ENCODE measurements at regions not wholly inside any gene's neighbourhood (a gene's known extent, or its start where the extent isn't known, plus 50 kb on each side); places are given as distances from the start of the nearest gene placed in this dataset.
"Not testable (repeated sequence)": the region's sequence is repeated elsewhere in the genome, so short reads cannot be mapped to it uniquely, and the experiment has no call there.

DNA sequence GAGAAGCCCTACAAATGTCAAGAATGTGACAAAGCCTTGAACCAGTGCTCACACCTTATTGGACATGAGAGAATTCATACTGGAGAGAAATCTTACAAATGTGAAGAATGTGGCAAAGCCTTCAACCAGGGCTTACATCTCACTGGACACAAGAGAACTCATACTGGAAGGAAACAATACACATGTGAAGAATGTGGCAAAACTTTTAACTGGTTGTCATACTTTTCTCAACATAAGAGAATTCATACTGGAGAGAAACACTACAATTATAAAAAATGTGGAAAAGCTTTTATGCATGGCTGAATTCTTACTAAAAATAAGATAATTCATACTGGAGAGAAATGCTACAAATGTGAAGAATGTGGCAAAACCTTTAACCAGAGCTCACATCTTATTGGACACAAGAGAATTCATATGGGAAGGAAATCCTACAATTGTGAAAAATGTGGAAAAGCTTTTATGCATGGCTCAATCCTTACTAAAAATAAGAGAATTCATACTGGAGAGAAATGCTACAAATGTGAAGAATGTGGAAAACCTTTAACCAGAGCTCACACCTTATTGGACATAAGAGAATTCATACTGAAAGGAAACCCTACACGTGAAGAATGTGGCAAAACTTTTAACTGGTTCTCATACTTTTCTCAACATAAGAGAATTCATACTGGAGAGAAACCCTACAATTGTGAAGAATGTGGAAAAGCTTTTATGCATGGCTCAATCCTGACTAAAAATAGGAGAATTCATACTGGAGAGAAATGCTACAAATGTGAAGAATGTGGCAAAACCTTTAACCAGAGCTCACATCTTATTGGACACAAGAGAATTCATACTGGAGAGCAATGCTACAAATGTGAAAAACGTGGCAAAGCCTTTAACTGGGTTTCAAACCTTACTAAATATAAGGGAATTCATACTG is 350.6 kb upstream of the NUPR2 start:
- not testable (repeated sequence) for DNase-seq (ENCODE audit: low spot score)

DNA sequence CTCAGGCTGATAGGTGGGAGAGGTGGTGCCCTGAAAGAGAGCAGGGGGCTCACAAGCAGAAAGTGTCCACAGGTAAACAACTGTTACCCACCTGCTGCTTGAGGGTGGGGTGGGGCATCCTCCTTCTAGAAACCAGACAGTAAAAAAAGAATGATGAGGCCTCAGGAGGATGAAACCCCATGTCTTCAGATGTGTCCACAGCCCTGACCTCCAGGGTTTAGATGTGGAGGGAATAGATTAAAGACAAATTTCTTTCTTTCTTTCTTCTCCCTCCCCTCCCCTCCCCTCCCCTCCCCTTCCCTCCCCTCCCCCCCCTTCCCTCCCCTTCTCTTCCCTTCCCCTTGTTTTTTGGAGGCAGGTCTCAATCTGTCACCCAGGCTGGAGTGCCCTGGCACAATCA is 333.5 kb upstream of the NUPR2 start:
- DNase-seq (ENCODE audit: low spot score): no peak

DNA sequence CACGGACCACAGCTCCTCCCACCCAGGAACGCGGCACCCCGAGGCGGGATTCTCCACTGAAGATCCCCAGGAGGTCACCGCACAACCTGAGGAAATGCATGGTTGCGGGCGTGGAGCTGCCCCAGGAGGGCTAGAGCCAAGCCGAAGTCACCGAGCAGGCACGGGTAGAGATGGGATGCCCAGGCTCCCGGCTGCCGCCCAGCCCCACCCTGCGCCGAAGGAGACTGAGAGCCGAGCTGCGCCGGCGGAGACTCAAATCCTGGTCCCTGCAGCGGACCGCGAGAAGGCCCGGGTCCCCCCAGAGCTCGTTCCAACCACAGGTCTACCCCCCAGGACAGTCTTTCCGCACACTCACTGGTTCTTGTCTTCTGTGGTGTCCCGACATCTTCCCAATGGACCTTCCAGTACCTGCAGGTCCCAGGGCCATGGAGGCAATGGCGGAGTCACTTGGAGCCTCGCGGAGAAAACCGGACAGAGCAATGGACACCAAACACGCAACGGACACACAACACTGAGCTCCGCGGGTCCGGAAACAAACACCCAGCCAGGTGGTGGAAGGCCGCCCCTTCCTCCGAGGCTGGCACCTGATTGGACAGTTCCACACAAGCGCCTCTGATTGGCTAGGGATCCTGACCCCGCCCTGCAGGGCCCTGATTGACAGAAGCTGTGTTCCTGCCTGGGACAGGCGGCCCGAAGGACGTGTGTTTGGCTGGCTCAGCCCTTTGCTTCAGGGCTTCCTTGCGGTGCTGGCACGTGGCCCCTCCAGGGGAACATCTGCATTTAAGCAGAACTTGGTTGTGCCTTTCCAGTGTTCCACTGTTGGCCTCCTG is 331.9 kb upstream of the NUPR2 start:
- peak; percentile 18 for DNase-seq (ENCODE audit: low spot score)

DNA sequence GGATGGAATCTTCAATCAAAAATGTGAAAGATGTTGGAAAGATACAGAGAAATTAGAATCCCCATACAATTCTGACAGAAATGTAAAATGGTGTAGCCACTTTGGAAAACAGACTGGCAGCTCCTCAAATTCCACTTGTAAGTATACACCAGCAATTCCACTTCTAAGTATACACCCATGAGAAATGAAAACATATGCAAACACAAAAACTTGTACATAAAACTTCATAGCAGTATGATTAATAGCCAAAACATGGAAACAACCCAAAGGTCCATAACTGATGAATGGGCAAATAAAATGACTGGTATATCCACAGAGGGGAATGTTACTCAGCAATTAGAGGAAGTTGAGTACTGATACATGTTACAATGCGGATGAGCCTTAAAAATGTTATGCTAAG is 304.3 kb upstream of the NUPR2 start:
- not testable (repeated sequence) for DNase-seq (ENCODE audit: low spot score)

DNA sequence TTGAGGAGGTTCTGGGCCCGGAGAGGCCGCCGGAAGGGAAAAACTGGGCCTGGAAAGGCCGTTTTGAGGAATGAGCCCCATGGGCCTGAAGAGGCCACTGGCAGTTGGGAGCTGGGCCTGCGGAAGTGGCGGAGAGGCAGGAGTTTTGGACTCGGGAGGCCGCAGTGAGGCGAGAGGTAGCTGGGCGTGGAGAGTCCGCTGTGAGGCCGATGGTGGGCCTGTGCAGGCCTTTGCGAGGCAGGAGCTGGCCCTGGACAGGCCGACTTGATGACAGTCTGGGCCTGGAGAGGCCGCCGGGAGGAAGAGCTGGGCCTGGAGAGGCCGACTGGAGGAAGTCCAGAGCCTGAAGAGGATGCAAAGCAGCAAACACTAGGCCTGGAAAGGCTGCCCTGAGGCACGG is 259.0 kb upstream of the NUPR2 start:
- DNase-seq (ENCODE audit: low spot score): no peak

DNA sequence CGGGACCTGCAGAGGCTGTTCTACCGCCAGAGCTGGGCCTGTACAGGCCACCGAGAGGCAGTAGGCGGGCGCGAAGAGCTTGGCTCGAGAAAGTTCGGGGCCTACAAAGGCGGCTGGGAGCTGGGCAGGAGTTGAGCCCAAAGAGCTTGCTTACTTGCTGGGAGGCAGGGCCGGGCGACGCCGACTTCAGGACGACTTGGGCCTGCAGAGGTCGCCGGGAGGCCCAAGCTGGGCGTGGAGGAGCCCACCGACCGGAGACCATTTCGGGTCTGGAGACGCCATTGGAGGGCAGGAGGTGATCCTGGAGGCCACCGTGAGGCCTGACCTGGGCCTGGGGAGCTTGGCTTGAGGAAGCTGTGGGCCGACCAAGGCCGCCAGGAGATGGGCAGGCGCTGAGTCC is 258.4 kb upstream of the NUPR2 start:
- not testable (repeated sequence) for DNase-seq (ENCODE audit: low spot score)

DNA sequence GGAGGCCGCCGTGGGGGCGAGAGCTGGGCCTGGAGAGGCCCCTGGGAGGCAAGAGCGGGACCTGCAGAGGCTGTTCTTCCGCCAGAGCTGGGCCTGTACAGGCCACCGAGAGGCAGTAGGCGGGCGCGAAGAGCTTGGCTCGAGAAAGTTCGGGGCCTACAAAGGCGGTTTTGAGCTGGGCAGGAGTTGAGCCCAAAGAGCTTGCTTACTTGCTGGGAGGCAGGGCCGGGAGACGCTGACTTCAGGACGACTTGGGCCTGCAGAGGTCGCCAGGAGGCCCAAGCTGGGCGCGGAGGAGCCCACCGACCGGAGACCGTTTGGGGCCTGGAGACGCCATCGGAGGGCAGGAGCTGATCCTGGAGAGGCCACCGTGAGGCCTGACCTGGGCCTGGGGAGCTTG is 257.1 kb upstream of the NUPR2 start:
- DNase-seq (ENCODE audit: low spot score): peak; percentile 22

DNA sequence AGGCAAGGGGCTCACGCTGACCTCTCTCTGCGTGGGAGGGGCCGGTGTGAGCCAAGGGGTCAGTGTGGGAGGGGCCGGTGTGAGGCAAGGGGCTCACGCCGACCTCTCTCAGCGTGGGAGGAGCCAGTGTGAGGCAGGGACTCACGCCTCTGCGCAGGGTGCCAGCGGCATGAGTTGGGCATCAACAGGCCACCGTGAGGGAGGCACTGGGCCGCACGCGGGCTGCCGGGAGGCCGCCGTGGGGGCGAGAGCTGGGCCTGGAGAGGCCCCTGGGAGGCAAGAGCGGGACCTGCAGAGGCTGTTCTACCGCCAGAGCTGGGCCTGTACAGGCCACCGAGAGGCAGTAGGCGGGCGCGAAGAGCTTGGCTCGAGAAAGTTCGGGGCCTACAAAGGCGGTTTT is 255.6 kb upstream of the NUPR2 start:
- DNase-seq (ENCODE audit: low spot score): not testable (repeated sequence)

DNA sequence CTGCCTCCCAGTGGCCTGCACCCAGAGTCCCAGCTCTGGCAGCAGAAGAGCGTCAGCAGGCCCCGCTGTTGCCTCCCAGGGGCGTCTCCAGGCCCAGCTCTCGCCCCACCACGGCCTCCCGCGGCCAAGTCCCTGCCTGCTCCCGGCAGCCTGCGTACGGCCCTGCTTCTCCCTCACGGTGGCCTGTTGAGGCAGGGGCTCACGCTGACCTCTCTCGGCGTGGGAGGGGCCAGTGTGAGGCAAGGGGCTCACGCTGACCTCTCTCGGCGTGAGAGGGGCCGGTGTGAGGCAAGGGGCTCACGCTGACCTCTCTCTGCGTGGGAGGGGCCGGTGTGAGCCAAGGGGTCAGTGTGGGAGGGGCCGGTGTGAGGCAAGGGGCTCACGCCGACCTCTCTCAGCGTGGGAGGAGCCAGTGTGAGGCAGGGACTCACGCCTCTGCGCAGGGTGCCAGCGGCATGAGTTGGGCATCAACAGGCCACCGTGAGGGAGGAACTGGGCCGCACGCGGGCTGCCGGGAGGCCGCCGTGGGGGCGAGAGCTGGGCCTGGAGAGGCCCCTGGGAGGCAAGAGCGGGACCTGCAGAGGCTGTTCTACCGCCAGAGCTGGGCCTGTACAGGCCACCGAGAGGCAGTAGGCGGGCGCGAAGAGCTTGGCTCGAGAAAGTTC is 254.1 kb upstream of the NUPR2 start:
- not testable (repeated sequence) for DNase-seq (ENCODE audit: low spot score)

DNA sequence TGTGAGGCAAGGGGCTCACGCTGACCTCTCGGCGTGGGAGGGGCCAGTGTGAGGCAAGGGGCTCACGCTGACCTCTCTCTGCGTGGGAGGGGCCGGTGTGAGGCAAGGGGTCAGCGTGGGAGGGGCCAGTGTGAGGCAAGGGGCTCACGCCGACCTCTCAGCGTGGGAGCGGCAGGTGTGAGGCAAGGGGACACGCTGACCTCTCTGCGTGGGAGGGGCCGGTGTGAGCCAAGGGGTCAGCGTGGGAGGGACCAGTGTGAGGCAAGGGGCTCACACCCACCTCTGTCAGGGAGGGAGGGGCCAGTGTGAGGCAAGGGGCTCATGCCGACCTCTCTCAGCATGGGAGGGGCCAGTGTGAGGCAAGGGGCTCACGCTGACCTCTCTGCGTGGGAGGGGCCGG is 251.7 kb upstream of the NUPR2 start:
- DNase-seq (ENCODE audit: low spot score): not testable (repeated sequence)

DNA sequence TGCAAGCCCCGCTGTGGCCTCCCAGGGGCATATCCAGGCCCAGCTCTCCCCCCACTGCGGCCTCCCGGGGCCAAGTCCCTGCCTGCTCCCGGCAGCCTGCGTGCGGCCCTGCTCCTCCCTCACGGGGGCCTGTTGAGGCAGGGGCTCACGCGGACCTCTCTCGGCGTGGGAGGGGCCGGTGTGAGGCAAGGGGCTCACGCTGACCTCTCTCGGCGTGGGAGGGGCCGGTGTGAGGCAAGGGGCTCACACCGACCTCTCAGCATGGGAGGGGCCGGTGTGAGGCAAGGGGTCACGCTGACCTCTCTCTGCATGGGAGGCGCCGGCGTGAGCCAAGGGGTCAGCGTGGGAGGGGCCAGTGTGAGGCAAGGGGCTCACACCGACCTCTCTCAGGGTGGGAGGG is 251.2 kb upstream of the NUPR2 start:
- DNase-seq (ENCODE audit: low spot score): not testable (repeated sequence)

DNA sequence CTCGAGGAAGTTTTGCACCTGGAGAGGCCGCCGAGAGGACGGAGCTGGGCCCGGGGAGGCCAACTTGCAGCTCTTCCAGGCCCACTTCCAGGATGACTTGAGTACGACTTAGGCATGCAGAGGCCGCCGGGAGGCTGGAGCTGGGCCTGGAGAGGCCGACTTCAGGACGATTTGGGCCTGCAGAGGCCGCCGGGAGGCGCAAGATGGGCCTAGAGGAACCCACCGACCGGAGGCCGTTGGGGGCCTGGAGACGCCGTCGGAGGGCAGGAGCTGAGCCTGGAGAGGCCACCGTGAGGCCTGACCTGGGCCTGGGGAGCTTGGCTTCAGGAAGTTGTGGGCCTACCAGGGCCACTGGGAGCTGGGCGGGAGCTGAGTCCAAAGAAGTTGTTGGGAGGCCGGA is 250.5 kb upstream of the NUPR2 start:
- not testable (repeated sequence) for DNase-seq (ENCODE audit: low spot score)

DNA sequence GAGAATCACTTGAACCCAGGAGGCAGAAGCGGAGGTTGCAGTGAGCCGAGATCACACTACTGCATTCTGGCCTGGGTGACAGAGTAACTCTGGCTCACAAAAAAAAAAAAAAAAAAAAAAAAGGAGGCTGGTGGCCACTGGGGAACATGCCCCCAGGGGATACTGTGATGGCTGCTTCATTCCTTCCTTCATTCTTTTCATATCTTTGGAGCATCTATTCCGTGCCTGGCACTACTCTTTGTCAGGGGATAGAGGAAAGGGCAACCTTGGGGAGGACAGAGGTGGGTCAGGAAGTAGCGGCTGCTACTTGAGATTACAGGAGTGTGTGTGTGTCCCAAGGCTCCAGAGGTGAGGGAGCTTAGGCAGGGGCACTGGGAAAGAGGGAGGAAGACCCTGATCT is 236.4 kb upstream of the NUPR2 start:
- DNase-seq (ENCODE audit: low spot score): not testable (repeated sequence)

DNA sequence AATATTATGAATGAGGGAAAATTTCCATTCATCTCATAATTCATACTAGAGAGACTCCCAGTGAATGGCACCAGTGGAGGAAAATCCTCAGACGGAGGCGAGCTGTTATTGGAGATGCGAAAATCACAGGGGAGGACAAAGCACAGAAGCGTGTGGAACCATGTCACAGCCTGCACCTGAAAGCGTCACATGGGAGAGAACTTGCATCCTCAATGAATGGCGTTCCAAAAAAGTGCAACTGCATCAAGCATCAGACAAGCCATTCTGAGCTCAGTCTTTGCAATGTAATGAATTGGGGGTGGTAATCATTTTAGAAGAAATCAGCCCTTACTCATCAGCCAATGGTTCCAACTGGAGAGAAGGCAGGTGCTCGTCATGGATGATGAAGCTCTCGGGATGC is 235.0 kb upstream of the NUPR2 start:
- DNase-seq (ENCODE audit: low spot score): not testable (repeated sequence)

DNA sequence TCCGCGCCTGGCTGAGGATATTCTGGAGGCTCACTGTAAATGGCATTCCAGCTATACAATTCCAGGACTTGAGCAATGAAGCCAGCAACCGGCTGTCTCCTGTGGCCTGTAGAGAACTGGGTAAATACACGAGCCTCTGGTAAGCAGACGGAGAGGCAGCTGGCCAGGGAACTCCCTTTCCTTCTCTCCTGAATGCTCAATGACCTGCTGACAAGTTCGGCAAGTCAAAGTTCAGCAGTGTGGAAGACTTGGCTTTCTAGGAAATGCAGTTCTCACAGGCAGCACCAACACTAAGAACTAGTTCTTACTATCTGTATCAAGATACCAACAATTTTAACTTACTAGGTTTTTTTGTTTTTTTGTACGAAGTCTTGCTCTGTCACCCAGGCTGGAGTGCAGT is 232.1 kb upstream of the NUPR2 start:
- not testable (repeated sequence) for DNase-seq (ENCODE audit: low spot score)

DNA sequence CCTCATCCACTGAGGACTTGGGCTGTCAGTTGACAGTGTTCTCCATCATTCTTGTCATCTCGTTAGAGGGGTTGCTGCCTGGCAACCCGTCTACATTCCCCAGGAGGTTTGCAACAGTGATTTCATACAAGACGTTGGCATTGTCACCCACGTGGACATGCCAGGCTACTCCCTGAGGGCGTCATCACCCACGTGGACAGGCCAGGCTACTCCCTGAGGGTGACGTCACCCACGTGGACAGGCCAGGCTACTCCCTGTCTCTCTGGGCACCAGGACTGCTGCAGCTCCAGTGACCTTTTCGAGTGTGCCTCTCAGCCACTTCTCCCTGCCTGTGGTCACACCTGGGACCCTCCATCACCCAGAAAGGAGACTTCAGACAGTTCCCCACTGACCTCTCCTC is 212.1 kb upstream of the NUPR2 start:
- not testable (repeated sequence) for DNase-seq (ENCODE audit: low spot score)

DNA sequence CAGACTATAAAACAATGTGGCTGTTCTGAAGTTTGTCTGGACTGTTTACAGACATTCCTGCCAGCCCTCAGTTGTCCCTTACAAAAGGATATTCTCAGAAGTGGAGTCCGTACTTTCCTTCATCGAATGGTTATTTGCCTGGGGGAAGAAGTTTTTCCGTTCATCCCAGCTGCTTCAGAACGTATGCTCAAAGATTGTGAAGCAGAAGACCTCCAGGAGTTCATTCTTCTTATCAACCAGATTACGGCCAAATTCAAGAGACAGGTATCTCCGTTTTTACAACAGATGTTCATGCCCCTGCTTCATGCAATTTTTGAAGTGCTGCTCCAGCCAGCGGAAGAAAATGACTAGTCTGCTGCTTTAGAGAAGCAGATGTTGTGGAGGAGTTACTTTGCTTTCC is 174.3 kb upstream of the NUPR2 start:
- no peak for DNase-seq (ENCODE audit: low spot score)

DNA sequence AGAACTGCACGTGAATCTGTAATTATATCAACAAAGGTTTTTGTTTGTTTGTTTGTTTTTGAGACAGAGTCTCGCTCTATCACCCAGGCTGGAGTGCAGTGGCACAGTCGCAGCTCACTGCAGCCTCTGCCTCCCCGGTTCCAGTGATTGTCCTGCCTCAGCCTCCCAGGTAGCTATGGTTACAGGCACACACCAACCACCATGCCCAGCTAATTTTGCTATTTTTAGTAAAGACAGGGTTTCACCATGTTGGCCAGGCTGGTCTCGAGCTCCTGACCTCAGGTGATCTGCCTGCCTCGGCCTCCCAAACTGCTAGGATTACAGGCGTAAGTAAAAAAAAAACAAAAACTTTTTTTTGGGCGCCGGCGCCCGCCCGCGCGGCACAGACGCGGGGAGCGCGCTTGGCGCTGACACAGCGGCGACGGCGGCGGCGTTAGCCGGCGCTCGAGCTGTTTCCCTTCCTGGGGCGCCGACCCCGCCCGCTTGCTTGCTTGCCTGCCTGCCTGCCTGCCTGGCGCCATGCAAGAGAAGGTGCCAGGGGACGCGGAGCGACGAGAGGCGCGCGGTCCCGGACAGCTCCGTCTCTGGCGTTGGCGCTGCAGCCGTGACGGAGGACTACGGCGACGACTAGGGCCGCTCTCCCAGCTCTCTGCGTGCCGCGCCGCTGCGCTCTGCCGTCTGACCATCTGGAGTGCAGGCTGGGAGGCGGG is 171.4 kb upstream of the NUPR2 start:
- DNase-seq (ENCODE audit: low spot score): no peak

DNA sequence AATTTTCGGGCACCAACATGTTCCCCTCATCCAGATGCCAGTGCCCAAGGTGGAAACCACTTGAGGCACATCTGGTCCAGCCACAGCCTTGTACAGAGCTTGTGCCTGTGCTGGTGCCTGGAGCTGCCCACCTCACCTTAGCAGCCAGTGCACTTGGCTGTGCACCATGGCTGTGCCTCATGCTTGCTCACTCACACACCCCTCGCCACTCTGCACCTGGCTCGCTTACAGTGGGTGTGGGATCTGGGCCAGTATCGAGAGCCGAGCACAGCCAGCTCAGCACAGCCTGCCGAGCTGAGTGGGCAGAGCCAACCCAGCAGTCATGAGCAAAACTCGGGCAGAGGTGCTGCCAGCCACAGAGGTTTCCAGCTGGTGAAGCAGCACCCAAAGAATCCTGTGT is 139.9 kb upstream of the NUPR2 start:
- no peak for DNase-seq (ENCODE audit: low spot score)

DNA sequence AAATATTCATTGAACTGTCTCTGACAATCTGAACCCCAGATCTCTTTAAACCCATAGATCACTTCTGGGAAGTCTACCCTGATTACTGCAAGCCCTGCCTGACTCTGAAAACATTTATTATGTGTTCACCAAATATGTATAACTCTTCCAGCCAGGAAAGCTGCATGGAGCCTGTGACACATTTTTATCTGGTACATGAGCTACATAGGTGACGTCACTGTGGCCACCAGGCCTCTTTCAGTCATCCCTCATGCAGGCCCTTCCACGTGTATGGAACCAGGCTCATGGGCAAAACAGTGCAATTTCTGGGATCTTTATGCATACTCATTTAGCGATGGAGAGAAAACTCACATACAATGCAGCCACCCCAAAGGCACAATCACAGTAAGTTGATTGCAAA is 133.9 kb upstream of the NUPR2 start:
- DNase-seq (ENCODE audit: low spot score): no peak

DNA sequence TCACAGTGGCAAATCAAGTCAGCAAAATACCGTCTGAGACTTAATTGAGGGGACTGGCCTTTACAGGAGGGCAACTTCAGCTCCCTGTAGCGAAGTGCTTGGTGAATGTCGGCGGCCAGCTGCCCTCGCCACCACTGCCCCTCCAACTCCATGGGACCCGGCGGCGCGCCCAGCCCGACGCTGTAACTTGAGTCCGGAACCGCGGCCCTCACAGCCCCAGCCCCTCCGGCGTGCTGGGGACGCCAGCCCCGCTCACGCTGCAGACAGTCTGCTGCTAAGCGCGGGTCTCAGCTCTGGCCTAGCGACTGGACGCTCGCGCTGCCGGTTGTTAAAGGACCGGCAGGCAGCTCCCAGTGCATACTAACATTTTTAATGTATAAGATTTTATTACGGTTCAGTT is 113.4 kb upstream of the NUPR2 start:
- DNase-seq (ENCODE audit: low spot score): no peak

DNA sequence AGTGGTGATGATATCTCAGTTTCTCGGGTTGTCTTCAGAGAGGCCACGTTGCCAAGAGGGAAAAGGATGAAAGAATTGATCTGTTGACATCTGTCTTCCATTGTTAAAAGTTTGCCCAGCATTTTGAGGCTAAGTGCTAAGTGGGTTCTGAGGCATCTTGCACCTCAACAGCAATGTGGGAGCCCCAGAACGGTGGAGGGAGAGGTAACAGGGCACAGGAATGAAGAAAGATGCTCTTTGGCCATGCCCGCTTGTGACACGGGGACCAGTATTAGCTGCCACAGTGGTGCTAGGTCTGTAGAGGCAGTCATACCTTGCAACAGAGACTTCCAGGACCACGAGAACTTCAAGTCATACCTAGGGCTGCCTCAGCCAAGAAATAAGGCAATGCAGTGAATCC is 106.6 kb upstream of the NUPR2 start:
- no peak for DNase-seq (ENCODE audit: low spot score)
